Activated CD4-positive, alpha-beta T cell treated with anti-CD3 and anti-CD28 coated beads, Interleukin-2, amount 50 U/mL, for 16 hours (primary cell): ENCODE measurements at regions not wholly inside any gene's neighbourhood (a gene's known extent, or its start where the extent isn't known, plus 50 kb on each side); places are given as distances from the start of the nearest gene placed in this dataset.

Source experiments
- DNase-seq: peaks from one replicate; pipeline ENCODE4 v3.0.0-alpha.2; 2020

GRCh38 chr14:94953541-94954260 lies 183.8 kb upstream of the GSC start:
- no peak for DNase-seq

DNA sequence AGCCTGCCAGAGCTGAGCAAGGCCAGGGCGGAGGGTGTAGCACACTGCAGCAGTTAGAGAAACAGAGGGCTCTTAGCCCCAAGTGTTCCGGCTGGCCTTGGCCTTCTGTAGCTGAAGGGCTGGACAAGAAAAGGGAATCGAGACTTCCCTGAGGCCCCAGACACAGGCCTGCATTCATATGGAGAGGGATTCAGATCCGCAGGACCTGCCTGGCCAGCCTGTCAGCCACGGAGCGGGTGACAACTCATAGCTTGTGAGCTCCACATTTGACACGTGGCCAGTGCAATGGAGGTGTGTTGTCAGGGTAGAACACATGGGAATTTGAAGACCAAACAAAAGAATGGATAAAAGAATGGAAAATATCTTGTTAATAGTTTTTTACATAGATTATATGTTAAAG lies 182.2 kb upstream of the GSC start:
- DNase-seq: no peak

DNA sequence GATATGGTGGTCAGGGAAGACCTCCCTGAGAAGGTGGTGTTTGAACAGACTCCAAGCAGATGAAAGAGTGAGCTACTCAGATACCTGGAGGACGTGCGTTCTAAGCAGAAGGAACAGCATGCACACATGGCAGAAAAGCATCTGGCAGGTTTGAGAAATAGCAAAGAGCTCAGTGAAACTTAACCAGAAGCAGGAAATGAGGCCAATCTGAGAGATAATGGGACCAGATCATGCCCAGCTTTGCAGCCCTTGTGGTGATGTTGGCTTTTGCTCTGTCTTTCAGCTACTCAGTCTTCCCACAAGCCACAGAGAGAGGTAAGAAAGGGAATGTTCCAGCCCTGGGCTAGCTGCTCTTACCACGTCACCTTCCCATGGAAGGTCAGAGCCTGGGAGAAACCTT lies 176.3 kb upstream of the GSC start:
- DNase-seq: peak; percentile 42

GRCh38 chr14:94945615-94946014 lies 175.7 kb upstream of the GSC start:
- DNase-seq: peak; percentile 40

DNA sequence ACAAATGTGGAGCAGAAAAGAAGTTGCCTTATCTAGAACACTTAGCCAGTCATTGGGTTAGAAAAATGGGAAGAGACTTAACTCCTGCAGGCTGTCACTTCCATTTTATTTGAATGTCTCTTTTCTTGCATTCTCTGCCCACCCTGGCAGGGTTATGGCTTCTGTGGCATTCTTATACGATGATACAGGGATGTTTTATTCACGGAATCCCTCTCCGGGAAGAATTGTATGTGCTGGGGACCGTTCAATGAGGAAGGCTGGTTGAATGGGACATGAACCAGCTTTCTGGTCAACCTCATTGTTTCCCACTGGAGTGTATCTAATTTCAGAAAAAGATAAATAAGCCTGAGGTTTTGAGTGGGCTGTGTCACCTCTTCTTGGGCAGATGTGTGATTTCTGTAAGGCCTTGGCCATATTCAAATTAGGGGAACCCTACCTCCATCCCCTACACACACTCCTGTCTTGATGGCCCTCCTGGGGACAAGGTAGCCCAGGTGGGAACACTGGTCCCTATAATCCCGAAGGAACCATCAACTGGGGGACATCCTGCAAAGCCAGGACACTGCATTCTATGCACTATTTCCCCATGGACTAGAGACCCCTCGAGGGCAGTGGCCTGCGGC lies 174.8 kb upstream of the GSC start:
- DNase-seq: no peak

DNA sequence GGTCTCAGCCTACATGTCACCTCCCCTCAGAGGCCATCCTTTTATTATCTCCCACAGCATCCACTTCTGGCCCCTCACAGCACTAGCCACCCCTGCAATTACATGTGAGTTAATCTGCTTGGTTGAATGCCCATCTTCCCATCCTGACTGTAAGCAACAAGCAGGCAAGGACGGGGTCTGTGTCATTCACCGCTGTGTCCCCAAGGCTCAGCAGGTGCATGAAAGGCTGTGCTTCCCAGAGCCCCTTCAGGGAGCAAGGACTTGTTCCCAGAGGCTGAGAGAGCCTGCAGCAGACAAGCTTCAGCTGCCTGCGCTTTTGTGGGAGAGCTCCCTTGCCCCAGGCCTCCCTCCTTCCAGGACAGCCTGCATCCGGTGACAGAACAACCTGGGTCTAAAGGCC lies 172.7 kb upstream of the GSC start:
- no peak for DNase-seq

- no peak for DNase-seq
Observed at GRCh38 chr14:94941311-94941710, 171.4 kb upstream of the GSC start.

- DNase-seq: no peak
Observed at GRCh38 chr14:94940263-94940993, 170.5 kb upstream of the GSC start.

- DNase-seq: no peak
Observed at GRCh38 chr14:94938016-94938415, 168.1 kb upstream of the GSC start.

DNA sequence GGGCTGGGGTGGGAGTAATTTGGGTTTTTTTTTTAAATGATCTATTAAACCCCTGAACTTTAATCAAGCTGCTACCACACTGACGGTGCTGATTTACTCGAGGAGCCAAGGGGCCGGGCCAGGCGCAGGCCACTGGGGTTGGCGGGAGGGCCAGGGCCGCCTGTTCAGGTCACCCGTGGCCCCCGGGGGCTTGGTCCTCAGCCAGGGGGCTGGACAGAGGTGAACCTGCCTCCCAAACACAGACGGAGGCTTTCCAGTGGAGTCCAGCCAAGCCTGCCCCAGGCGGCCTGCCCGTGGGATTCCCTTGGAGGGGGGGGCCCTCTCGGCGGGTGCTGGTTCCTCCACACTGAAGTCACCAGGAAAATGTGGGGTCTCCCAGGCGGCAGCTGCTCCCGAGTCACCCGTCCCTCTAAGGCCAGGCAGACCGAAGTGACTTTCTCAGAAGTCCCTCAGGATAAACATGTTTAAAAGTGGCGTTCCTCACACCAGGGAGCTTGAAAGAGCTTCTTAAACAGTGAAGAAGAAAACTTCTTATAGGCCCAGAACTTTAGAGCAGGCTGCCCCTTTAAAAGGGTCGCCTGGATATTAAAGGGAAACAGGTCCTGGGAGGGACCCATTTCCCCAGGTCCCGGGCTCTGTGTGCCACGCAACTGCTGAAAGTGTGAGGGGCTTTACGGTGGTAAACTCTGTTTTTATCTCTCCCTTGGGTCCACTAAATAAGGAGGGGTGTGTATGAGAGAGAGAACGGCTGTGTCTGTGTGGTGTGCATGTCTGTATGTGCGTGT lies 167.2 kb upstream of the GSC start:
- DNase-seq: no peak

DNA sequence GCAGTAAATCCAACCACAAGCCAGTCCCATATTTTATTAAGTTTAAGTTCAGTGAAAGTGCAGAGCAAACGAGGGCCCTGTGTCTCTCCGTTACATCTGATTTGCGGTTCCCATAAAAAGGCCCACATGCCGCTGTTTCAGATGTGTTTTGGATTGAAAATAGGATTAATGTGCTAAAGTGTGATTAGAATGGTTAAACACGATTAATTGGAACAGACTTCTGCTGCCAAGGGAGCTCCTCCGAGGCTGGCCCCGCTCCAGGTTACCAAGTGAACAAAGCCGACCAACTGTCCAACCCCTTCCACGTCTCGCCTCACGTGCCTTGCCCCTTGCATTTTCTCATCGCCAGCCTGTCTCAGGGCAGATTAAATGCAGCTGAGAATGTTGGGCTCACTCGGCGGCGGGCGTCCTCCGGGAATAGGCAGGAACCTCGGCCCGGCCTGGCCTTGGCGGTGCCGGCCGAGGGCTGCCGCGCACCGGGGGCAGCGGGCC lies 166.5 kb upstream of the GSC start:
- no peak for DNase-seq

DNA sequence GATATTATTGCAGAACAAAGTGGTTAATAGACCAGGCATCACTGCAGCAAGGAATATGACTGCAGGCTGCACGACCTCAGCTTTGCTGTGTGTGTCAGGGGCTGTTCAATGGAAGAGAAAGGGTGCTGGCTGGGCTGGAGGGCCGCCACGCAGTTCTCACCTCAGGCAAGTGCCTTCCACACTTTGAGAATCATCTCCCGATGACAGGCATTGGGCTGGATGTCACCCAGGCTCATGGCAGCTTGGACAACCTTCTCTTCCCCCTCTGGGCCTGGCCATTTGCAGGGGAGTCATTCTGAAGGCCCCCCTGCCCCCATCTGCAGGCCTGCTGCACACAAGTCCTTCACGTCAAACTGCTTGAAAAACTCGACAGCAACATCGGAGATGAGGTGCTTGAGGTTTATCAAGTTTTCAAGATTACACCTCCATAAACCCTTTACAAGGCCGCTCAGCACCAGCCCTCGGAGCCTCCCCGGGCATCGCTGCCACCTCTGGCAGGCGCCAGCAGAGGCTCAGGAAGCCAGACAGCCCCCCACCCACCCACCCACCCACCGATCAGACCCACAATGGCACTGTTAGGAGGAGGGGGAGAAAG lies 165.9 kb upstream of the GSC start:
- DNase-seq: no peak

GRCh38 chr14:94934276-94934810 lies 164.4 kb upstream of the GSC start:
- DNase-seq: no peak

DNA sequence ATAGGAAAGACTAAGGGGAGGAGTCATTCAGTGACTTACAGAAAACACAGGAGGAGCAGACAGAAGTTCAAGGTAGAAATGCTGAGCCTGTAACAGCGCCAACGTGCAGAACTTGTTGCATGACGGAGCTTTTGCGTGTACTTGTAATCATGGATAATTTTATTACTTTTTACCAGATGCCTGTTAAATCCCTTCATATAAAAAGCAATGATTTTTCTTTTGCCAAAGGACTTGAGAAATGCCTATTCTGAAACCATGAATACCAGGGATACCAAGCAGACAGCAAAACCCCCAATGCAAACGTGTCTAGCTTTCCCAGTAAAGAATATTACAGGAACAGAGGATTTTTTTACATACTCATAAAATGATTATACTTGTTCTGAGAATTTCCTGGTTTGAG lies 163.6 kb upstream of the GSC start:
- no peak for DNase-seq

GRCh38 chr14:94932589-94932988 lies 162.7 kb upstream of the GSC start:
- no peak for DNase-seq

- no peak for DNase-seq
Observed at GRCh38 chr14:94930690-94931089, 160.8 kb upstream of the GSC start.

GRCh38 chr14:94929354-94929753 lies 159.4 kb upstream of the GSC start:
- no peak for DNase-seq

- DNase-seq: no peak
Observed at GRCh38 chr14:94926176-94926575, 156.3 kb upstream of the GSC start.

GRCh38 chr14:94925416-94926173 lies 155.7 kb upstream of the GSC start:
- DNase-seq: no peak

- DNase-seq: no peak
Observed at GRCh38 chr14:94924189-94924588, 154.3 kb upstream of the GSC start.

DNA sequence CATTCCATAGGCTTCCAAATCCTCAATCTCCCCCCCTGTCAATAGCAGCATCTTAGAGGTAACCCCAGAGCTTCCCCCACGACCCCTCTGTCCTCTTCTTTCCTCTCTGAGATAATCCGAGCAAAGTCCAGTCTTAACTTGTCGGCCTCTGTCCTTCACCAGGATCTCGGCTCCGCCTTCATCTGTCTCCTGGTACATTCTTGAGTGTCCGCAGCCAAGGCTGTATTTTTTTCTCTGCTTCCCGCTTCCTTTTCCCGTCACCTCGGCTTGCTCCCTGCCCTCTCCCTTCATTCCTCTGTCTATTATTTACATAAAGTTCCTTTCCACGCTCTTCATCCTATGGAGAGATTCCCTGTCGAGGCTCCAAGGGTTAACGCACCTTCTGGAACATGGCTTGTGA lies 153.9 kb upstream of the GSC start:
- DNase-seq: no peak
